Central memory CD8-positive, alpha-beta T cell (primary cell): ENCODE measurements at regions not wholly inside any gene's neighbourhood (a gene's known extent, or its start where the extent isn't known, plus 50 kb on each side); places are given as distances from the start of the nearest gene placed in this dataset.

Source experiments
- ATAC-seq: fragments of 150-1000 bp; cut with Tn5 transposase; replicated peaks from 2 replicates; pipeline ENCODE4 v1.10.0; 2022; ENCODE audit warnings: mild to moderate bottlenecking, moderate FRiP score, moderate number of reproducible peaks; ENCODE audit not compliant: poor library complexity, severe bottlenecking; ENCODE audit errors: extremely low read depth
- DNase-seq, 2 donors: peaks; one replicate each; pipeline ENCODE4 v3.0.0; 2021; ENCODE audit warnings: low spot score in 2 of 2
- H3K27ac Mint-ChIP-seq: one replicate; pipeline ENCODE4 v1.8.0; 2022; ENCODE audit warnings: low read depth, mild to moderate bottlenecking, moderate library complexity, mixed read lengths
- H3K27me3 Mint-ChIP-seq: one replicate; pipeline ENCODE4 v1.8.0; 2022; ENCODE audit warnings: mixed read lengths
- H3K36me3 Mint-ChIP-seq: one replicate; pipeline ENCODE4 v1.8.0; 2022; ENCODE audit warnings: mild to moderate bottlenecking, moderate library complexity, mixed read lengths; ENCODE audit not compliant: insufficient read depth
- H3K4me1 Mint-ChIP-seq: one replicate; pipeline ENCODE4 v1.8.0; 2022; ENCODE audit warnings: mixed read lengths
- H3K4me3 Mint-ChIP-seq: one replicate; pipeline ENCODE4 v1.8.0; 2022; ENCODE audit warnings: mild to moderate bottlenecking, moderate library complexity, mixed read lengths
- H3K9me3 Mint-ChIP-seq: one replicate; pipeline ENCODE4 v1.8.0; 2022; ENCODE audit warnings: mixed read lengths

- ATAC-seq (no peak), DNase-seq (no peak)
- peaks cover 19% of the 10 kb centered on the region for H3K9me3 Mint-ChIP-seq
- H3K27ac Mint-ChIP-seq: no peak overlapping the region
- H3K27me3 Mint-ChIP-seq: no peaks in the 10 kb centered on the region
- H3K4me3 Mint-ChIP-seq: no peak overlapping the region
- H3K4me1 Mint-ChIP-seq: no peaks in the 10 kb centered on the region
- H3K36me3 Mint-ChIP-seq: peaks cover 2% of the 10 kb centered on the region
Observed at GRCh38 chr13:62973804-62974203, 1558.2 kb upstream of the PCDH20 start.

GRCh38 chr13:62964522-62964921, 1548.9 kb upstream of the PCDH20 start:
- no peaks in the 10 kb centered on the region for H3K27me3 Mint-ChIP-seq
- no peak for ATAC-seq
- DNase-seq: no peak
- H3K27ac Mint-ChIP-seq: no peak overlapping the region
- H3K9me3 Mint-ChIP-seq: peaks cover 40% of the 10 kb centered on the region
- H3K4me3 Mint-ChIP-seq: no peak overlapping the region
- H3K36me3 Mint-ChIP-seq: peaks cover under 1% of the 10 kb centered on the region
- no peaks in the 10 kb centered on the region for H3K4me1 Mint-ChIP-seq

- peaks cover 30% of the 10 kb centered on the region for H3K9me3 Mint-ChIP-seq
- no peak overlapping the region for H3K4me3 Mint-ChIP-seq
- H3K4me1 Mint-ChIP-seq: no peaks in the 10 kb centered on the region
- H3K27me3 Mint-ChIP-seq: no peaks in the 10 kb centered on the region
- no peaks in the 10 kb centered on the region for H3K36me3 Mint-ChIP-seq
- no peak for DNase-seq
- H3K27ac Mint-ChIP-seq: no peak overlapping the region
- no peak for ATAC-seq
Observed at GRCh38 chr13:62960723-62961122, 1545.1 kb upstream of the PCDH20 start.

DNA sequence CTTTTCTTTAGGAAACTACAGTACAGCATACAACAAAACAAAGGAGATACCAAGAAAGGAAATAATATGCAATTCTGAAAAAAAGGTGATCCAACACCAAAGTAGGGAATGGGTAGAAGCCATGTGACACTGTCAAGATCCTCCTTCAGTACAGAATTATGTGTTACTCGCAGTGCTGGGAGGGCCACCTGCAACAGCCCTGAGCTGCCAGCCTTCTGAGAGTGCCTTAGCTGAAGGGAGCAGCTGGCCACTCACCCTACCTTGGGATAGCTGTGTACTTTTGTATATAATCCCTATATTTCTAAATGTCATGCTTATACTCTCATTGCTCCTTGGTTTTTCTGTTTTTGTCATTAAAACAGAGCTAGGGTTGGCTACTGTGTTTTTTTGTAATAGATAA, 1518.2 kb upstream of the PCDH20 start:
- no peaks in the 10 kb centered on the region for H3K4me1 Mint-ChIP-seq
- ATAC-seq (no peak), DNase-seq (no peak)
- no peaks in the 10 kb centered on the region for H3K36me3 Mint-ChIP-seq
- peaks cover 17% of the 10 kb centered on the region for H3K9me3 Mint-ChIP-seq
- no peaks in the 10 kb centered on the region for H3K27me3 Mint-ChIP-seq
- H3K27ac Mint-ChIP-seq: no peak overlapping the region
- H3K4me3 Mint-ChIP-seq: no peak overlapping the region

GRCh38 chr13:62932256-62932883, 1516.7 kb upstream of the PCDH20 start:
- H3K36me3 Mint-ChIP-seq: no peaks in the 10 kb centered on the region
- H3K4me1 Mint-ChIP-seq: no peaks in the 10 kb centered on the region
- ATAC-seq (no peak), DNase-seq (no peak)
- H3K27ac Mint-ChIP-seq: no peak overlapping the region
- no peak overlapping the region for H3K4me3 Mint-ChIP-seq
- no peaks in the 10 kb centered on the region for H3K27me3 Mint-ChIP-seq
- H3K9me3 Mint-ChIP-seq: peaks cover 17% of the 10 kb centered on the region

- no peak for ATAC-seq
- no peak overlapping the region for H3K4me3 Mint-ChIP-seq
- H3K9me3 Mint-ChIP-seq: peaks cover 17% of the 10 kb centered on the region
- no peaks in the 10 kb centered on the region for H3K4me1 Mint-ChIP-seq
- DNase-seq: no peak
- H3K27me3 Mint-ChIP-seq: no peaks in the 10 kb centered on the region
- H3K27ac Mint-ChIP-seq: no peak overlapping the region
- H3K36me3 Mint-ChIP-seq: no peaks in the 10 kb centered on the region
Observed at GRCh38 chr13:62931853-62932252, 1516.2 kb upstream of the PCDH20 start.

DNA sequence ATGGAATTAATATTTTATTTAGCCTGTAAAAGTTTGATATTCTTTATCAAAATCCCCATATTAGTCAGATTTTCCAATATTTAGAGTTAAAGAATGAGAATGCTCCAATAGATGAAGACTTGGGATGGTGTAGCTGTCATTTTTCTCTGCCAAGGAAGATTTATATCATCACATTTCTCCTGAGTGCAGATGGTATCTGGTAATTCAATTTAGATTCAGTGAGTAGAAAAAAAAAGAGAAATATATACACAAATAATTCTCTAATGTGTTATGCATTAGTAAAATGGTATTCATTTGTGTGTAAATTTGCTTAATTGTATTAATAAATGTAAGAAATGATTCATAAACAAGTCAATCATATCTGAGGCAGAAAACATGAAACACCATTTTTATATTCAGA, 1508.7 kb upstream of the PCDH20 start:
- H3K27ac Mint-ChIP-seq: no peak overlapping the region
- H3K27me3 Mint-ChIP-seq: no peaks in the 10 kb centered on the region
- H3K36me3 Mint-ChIP-seq: no peaks in the 10 kb centered on the region
- H3K4me1 Mint-ChIP-seq: no peaks in the 10 kb centered on the region
- ATAC-seq (no peak), DNase-seq (no peak)
- H3K4me3 Mint-ChIP-seq: no peak overlapping the region
- peaks cover 17% of the 10 kb centered on the region for H3K9me3 Mint-ChIP-seq

- Mint-ChIP-seq H3K27me3 (no peaks in the 10 kb centered on the region), H3K4me3 (no peak overlapping the region), H3K9me3 (peaks cover 6% of the 10 kb centered on the region), H3K36me3 (no peaks in the 10 kb centered on the region), H3K4me1 (no peaks in the 10 kb centered on the region), H3K27ac (no peak overlapping the region)
- no peak for DNase-seq
- ATAC-seq: no peak
Observed at GRCh38 chr13:62920159-62920558, 1504.5 kb upstream of the PCDH20 start.

DNA sequence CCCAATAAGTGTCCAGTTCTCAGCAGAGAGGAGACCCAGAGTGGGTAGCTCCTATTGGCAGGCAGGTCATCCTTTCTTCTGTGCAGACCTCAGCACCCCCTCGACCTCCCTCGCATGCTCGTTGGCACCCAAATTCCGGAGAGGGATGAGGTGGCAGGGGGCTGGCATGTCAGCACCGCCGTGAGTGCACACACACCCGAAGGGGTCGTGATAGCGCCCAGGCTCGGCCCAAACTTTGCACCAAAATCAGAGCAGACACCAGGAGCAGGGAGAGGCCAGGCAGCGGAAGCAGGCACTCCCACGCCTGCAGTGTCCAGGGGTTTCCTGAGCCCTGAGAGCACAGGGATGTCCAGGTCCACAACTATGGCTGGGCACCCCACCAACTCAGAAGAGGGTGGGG, 1503.8 kb upstream of the PCDH20 start:
- ATAC-seq (no peak), DNase-seq (no peak)
- Mint-ChIP-seq H3K27me3 (no peaks in the 10 kb centered on the region), H3K9me3 (peaks cover 10% of the 10 kb centered on the region), H3K4me3 (no peak overlapping the region), H3K4me1 (no peaks in the 10 kb centered on the region), H3K36me3 (no peaks in the 10 kb centered on the region), H3K27ac (no peak overlapping the region)

GRCh38 chr13:62910541-62911060, 1495.0 kb upstream of the PCDH20 start:
- peaks cover 13% of the 10 kb centered on the region for H3K9me3 Mint-ChIP-seq
- no peaks in the 10 kb centered on the region for H3K27me3 Mint-ChIP-seq
- DNase-seq (no peak), ATAC-seq (no peak)
- H3K36me3 Mint-ChIP-seq: no peaks in the 10 kb centered on the region
- no peak overlapping the region for H3K27ac Mint-ChIP-seq
- no peak overlapping the region for H3K4me3 Mint-ChIP-seq
- no peaks in the 10 kb centered on the region for H3K4me1 Mint-ChIP-seq

GRCh38 chr13:62908321-62908720, 1492.7 kb upstream of the PCDH20 start:
- H3K27ac Mint-ChIP-seq: no peak overlapping the region
- no peaks in the 10 kb centered on the region for H3K27me3 Mint-ChIP-seq
- no peaks in the 10 kb centered on the region for H3K36me3 Mint-ChIP-seq
- H3K9me3 Mint-ChIP-seq: peaks cover 5% of the 10 kb centered on the region
- no peak overlapping the region for H3K4me3 Mint-ChIP-seq
- DNase-seq (no peak), ATAC-seq (no peak)
- no peaks in the 10 kb centered on the region for H3K4me1 Mint-ChIP-seq

- Mint-ChIP-seq H3K9me3 (peaks cover 5% of the 10 kb centered on the region), H3K4me3 (no peak overlapping the region), H3K36me3 (no peaks in the 10 kb centered on the region)
Observed at GRCh38 chr13:62906896-62907295, 1491.2 kb upstream of the PCDH20 start.

DNA sequence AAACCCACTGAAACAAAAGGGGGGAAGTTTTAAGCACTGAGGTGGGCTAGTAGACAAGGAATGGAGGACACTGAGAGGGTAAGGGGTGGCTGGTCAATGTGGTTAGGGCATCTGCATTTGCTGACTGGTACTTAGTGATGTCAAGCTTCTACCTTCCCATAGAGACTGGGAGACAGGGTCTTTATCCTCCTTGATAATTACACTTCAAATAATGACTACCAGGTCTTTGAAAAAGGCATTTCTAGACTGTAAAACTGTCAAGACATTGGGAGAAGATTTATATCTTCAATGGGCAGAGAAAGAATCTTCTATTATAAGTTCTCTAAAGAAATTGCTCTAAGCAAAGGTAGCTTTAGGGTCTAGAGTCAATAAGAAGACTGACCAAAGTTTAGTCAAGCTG, 1490.8 kb upstream of the PCDH20 start:
- Mint-ChIP-seq H3K4me3 (no peak overlapping the region), H3K4me1 (no peaks in the 10 kb centered on the region), H3K9me3 (peaks cover 5% of the 10 kb centered on the region), H3K27ac (no peak overlapping the region), H3K27me3 (no peaks in the 10 kb centered on the region), H3K36me3 (no peaks in the 10 kb centered on the region)
- DNase-seq: no peak
- ATAC-seq: no peak

More at GRCh38 chr13:62906896-62907295, 1491.2 kb upstream of the PCDH20 start:
- ATAC-seq (no peak), DNase-seq (no peak)
- no peaks in the 10 kb centered on the region for H3K4me1 Mint-ChIP-seq
- H3K27me3 Mint-ChIP-seq: no peaks in the 10 kb centered on the region
- H3K27ac Mint-ChIP-seq: no peak overlapping the region
